GM12874 (cell line): ENCODE measurements at regions not wholly inside any gene's neighbourhood (a gene's known extent, or its start where the extent isn't known, plus 50 kb on each side); places are given as distances from the start of the nearest gene placed in this dataset.

Experiments
- TF ChIP-seq, protein P1 (sequence below): IDR thresholded peaks from 2 replicates; pipeline ENCODE4 v1.5.1; 2011; ENCODE audit warnings: low read depth, mild to moderate bottlenecking, control low read depth, low read length, moderate library complexity; ENCODE audit not compliant: insufficient read depth

DNA sequence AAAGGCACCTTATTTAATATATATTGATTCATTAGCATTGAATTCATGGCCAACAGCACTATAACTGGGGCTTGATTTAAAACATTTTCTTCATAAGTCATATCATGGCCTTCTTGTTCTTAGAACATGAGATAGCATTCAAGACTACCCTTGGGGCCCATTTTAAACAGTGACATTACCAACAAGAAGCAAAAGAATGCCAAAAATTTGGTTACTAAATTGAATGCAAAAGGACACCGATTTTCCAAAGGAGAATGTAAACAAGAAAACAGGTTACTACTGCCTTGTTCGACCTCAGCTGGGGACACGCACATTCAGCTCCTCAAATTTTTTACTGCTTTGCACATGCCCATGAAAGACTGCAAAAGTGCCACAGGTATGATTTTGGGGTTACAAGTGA is 219.4 kb upstream of the TLE4 start:
- TF ChIP-seq, protein P1, sequence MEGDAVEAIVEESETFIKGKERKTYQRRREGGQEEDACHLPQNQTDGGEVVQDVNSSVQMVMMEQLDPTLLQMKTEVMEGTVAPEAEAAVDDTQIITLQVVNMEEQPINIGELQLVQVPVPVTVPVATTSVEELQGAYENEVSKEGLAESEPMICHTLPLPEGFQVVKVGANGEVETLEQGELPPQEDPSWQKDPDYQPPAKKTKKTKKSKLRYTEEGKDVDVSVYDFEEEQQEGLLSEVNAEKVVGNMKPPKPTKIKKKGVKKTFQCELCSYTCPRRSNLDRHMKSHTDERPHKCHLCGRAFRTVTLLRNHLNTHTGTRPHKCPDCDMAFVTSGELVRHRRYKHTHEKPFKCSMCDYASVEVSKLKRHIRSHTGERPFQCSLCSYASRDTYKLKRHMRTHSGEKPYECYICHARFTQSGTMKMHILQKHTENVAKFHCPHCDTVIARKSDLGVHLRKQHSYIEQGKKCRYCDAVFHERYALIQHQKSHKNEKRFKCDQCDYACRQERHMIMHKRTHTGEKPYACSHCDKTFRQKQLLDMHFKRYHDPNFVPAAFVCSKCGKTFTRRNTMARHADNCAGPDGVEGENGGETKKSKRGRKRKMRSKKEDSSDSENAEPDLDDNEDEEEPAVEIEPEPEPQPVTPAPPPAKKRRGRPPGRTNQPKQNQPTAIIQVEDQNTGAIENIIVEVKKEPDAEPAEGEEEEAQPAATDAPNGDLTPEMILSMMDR = no peak

DNA sequence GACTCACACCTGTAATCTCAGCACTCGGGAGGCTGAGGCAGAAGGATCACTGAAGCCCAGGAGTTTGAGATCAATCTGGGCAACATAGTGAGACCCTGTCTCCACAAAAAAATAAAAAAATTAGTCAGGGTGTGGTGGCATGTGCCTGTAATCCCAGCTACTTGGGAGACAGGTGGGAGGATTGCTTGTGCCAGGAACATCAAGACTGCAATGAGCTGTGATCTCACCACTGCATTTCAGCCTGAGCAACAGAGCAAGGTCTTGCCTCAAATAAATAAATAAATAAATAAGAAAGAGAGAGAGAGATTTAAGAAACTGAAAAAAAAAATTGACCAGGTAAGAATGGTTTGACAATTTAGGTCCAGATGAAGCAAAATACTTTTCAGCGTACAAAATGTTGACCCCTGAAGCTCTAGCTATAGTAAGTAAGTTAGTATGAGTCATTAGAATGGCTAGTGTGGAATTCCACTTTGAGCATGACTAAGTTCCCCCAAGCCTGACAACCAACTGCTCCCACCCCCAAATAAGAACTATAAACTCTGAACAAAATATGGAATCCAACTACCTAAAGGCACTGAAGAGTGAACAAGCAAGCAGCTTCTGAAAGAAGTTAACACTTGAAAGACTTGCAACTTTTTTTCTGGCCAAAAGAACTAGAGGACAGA is 217.8 kb upstream of the TLE4 start:
- TF ChIP-seq, protein P1 = no peak

DNA sequence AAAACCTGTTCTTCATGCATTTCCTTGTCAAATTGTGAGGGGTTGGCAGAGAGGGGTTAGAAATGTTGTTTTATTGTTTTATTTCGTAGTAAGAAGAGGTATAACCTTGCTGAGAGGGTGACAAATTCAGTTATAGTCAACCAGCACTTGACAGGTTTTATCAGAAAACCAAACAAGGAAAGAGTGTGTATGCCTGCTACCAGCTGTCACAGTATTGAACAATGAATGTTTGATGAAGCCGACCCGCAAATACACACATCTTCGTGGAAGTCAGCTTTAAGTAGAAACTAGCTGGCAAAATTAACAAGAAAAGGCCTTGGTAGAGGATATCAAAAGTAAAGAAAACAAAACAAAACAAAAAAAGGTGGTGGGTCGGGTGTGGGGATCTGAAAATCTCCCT is 214.6 kb upstream of the TLE4 start:
- TF ChIP-seq, protein P1 = no peak

DNA sequence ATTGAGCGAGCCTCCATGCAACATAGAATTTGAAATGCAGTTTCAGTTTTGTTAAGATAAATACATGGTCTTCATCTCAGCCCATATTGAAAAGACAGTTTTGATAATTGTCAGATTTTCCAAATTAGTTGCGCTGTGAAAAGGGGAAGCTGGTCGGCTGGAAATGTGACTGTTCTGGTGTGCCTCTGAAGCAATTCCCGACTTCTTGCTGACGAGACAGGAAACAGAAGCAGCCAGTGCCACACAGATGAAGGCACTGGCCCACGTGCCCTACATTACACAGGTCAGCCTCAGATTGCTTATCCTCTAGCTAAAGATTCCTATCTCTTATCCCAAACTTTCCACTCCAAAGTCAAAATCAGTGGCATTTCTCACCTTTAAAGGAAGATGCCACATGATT is 214.1 kb upstream of the TLE4 start:
- TF ChIP-seq, protein P1 = no peak

DNA sequence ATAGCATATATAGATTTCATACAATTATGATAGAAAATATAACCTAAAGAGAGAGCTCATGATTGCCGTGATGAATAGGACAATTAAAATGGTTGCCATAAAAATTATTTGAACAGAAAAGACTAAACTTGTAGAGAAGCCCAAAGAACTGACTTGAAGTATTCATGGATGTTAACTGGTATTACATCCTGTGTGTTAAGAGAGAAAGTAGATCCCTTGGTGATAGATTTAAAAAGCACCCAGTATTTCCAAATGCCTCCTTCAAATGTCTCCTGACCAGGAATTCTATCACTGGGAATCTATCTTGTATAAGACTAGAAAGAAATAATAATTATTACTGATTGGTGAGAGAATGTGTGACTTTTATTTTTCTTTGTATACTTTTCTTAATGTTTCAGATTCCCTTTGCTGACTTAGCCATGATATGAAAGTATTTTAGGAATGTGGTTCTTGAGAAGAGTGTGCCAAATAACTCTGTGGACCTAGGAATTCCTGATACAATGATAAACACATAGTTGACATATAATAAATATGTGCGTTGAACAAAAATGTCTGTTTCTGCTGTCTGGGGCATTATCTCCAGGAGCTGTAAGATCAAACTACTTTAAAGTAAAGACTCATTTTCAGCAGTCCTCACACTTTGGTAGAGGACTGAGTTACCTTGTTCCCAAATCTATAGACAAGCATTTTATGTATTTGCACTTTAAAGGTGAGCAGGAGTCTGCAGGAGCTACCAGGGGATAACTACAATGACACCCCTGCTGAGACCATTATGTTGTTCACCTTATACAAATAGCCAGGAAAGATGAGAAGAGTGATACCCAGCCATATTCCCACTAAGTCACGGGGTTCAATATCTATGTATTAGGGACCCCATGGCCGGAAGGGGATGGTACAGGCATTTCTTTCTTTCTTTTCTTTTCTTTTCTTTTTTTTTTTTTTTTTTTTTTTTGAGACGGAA is 211.1 kb upstream of the TLE4 start:
- TF ChIP-seq, protein P1 = no peak

DNA sequence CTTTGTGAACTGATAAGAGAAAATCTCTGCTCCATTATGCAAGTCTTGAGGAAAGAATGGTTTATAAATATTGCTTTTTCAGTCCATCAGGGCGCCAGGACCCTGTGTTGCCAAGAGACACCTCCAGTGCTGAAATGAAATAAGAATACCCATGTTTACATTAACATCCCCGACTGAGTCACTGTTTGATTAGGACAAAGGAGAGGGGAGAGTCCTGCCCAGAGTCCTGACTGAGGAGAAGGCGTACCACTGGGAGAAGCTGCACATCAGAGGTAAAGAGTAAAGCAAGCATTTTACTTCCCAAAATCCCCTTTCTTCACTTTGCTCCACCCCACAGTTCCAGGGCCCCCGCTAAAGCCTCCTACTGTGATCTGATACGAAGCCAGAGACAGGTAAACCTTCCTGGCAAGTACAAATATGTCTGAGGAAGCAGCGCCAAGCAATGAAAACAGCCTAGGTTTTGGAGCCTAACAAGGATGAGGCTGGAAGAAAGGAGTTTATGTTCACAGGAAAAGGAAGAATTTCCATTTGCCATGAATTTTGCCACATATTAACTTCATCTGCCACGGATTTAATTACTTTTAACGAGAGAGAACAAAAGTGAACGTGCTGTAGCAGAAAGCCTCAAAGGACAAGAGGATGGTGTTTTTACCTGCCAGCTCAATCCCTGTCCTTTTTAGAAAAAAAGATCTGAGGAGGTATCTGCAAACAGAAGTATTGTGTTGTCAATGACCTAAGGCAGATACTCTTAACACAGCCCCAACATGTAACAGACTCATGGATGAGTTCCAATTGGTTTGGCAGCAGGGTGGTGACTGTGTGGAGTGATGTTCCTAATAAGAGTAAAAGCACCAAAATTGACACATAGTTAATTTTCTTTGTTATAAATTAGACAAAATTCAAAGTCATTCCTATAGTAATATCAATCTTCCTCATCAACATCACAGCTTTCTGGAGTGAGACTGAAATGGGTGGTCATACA is 209.4 kb upstream of the TLE4 start:
- TF ChIP-seq, protein P1 = no peak

GRCh38 chr9:79369676-79370075 is 202.1 kb upstream of the TLE4 start:
- TF ChIP-seq, protein P1 = no peak
